ENCODE measurements at regions not wholly inside any gene's neighbourhood (a gene's known extent, or its start where the extent isn't known, plus 50 kb on each side); places are given as distances from the start of the nearest gene placed in this dataset.

- H3K36me3 ChIP-seq = no peaks in the 10 kb centered on the region
- intact Hi-C loops (cut with DNase I) = no loop called here
- peaks cover 0 to 3% (median 0%) of the 10 kb centered on the region in 3 donors for H3K4me1 ChIP-seq
- 35 to 47% methylated on average over 4 of the region's 4 CpGs for WGBS, 2 donors
- no peak for TF ChIP-seq CTCF (IDR thresholded peaks at IDR 0.05)
- FAIRE-seq (no peak), DNase-seq (no peak), ATAC-seq (peak in 1 of 4 donors; percentile 25)
- H3K27me3 ChIP-seq = no peaks in the 10 kb centered on the region
- H3K9me3 ChIP-seq = no peaks in the 10 kb centered on the region
- no peak overlapping the region for H3K4me3 ChIP-seq
- H3K27ac ChIP-seq = no peak overlapping the region
These were observed 461.9 kb upstream of the KLF6 start for GRCh38 chr10:4246881-4247358.

- Histone ChIP-seq H3K4me3 (no peak overlapping the region), H3K4me1 (peaks cover 0 to 3% (median 0%) of the 10 kb centered on the region in 3 donors), H3K9me3 (no peaks in the 10 kb centered on the region), H3K27ac (peak overlapping the region in 1 of 4 donors; percentile 54), H3K27me3 (no peaks in the 10 kb centered on the region), H3K36me3 (no peaks in the 10 kb centered on the region)
- ATAC-seq = peak in 3 of 4 donors; percentile 43 to 63 (median 61)
- DNase-seq = no peak
- peak; percentile 82 for FAIRE-seq
- no peak for TF ChIP-seq CTCF (IDR thresholded peaks at IDR 0.05)
- WGBS, 2 donors = 58 to 67% methylated on average over 1 of the region's 1 CpG
- intact Hi-C loops (cut with DNase I) = no loop called here
These were observed 458.6 kb upstream of the KLF6 start for GRCh38 chr10:4243651-4244050.

GRCh38 chr10:4243169-4243568 lies 458.2 kb upstream of the KLF6 start:
- no peak for TF ChIP-seq CTCF (IDR thresholded peaks at IDR 0.05)
- DNase-seq (no peak), FAIRE-seq (no peak), ATAC-seq (no peak)
- intact Hi-C loops (cut with DNase I) = no loop called here
- no peaks in the 10 kb centered on the region for H3K27me3 ChIP-seq
- 68 to 82% methylated on average over 6 of the region's 6 CpGs for WGBS, 2 donors
- H3K4me1 ChIP-seq = peaks cover 0 to 3% (median 0%) of the 10 kb centered on the region in 3 donors
- no peaks in the 10 kb centered on the region for H3K9me3 ChIP-seq
- H3K27ac ChIP-seq = peak overlapping the region in 2 of 4 donors; percentile 54 to 55
- H3K36me3 ChIP-seq = no peaks in the 10 kb centered on the region
- no peak overlapping the region for H3K4me3 ChIP-seq

- Histone ChIP-seq H3K36me3 (no peaks in the 10 kb centered on the region), H3K4me3 (no peak overlapping the region), H3K27me3 (no peaks in the 10 kb centered on the region), H3K9me3 (no peaks in the 10 kb centered on the region), H3K27ac (peak overlapping the region in 2 of 4 donors; percentile 54 to 57), H3K4me1 (peaks cover 0 to 3% (median 0%) of the 10 kb centered on the region in 3 donors)
- DNase-seq (no peak), ATAC-seq (peak in 2 of 4 donors; percentile 39 to 59), FAIRE-seq (no peak)
- no peak for TF ChIP-seq CTCF (IDR thresholded peaks at IDR 0.05)
- intact Hi-C loops (cut with DNase I) = no loop called here
- 13 to 17% methylated on average over 2 of the region's 2 CpGs for WGBS, 2 donors
These were observed 457.6 kb upstream of the KLF6 start for GRCh38 chr10:4242561-4243035.

GRCh38 chr10:4241724-4242345 lies 456.8 kb upstream of the KLF6 start:
- H3K4me1 ChIP-seq = peaks cover 0 to 3% (median 0%) of the 10 kb centered on the region in 3 donors
- intact Hi-C loops (cut with DNase I) = no loop called here
- DNase-seq = peak in 2 of 6 donors; percentile 20 to 25
- no peaks in the 10 kb centered on the region for H3K27me3 ChIP-seq
- no peaks in the 10 kb centered on the region for H3K36me3 ChIP-seq
- FAIRE-seq = peak; percentile 65
- peak; percentile 48 to 77 (median 70) for ATAC-seq
- 9 to 12% methylated on average over 7 of the region's 7 CpGs for WGBS, 2 donors
- no peaks in the 10 kb centered on the region for H3K9me3 ChIP-seq
- peak overlapping the region in 2 of 4 donors; percentile 54 to 57 for H3K27ac ChIP-seq
- no peak overlapping the region for H3K4me3 ChIP-seq
- TF ChIP-seq CTCF (IDR thresholded peaks at IDR 0.05) = no peak

Measured in pancreas (tissue), 10 donors.